ENCODE measurements at regions not wholly inside any gene's neighbourhood (a gene's known extent, or its start where the extent isn't known, plus 50 kb on each side); places are given as distances from the start of the nearest gene placed in this dataset.
A peak's percentile ranks its signal among the peaks of the same experiment; 100 is the strongest.

- Histone ChIP-seq H3K27ac (ENCODE audit: low read depth, low read length) (no peak overlapping the region), H3K4me1 (ENCODE audit: control insufficient read depth, insufficient read depth, low read length) (no peaks in the 10 kb centered on the region), H3K9ac (ENCODE audit: extremely low read depth, low read length, poor library complexity, severe bottlenecking) (no peak overlapping the region), H3K36me3 (ENCODE audit: control insufficient read depth, insufficient read depth, low read length) (no peaks in the 10 kb centered on the region), H3K27me3 (ENCODE audit: control insufficient read depth, insufficient read depth, low read length, poor library complexity, severe bottlenecking) (no peaks in the 10 kb centered on the region), H3K9me3 (ENCODE audit: control insufficient read depth, low read length) (no peaks in the 10 kb centered on the region), H3K4me3 (ENCODE audit: low read length) (no peak overlapping the region)
- no peaks in the 10 kb centered on the region for H3K27me3 Mint-ChIP-seq (ENCODE audit: insufficient read depth)
- H3K36me3 Mint-ChIP-seq (ENCODE audit: low read depth): no peaks in the 10 kb centered on the region
- H3K27ac Mint-ChIP-seq: no peak overlapping the region
- no peak overlapping the region for H3K4me3 Mint-ChIP-seq
- WGBS, 2 experiments (ENCODE audit: insufficient coverage in 1 of 2, insufficient read length in 1 of 2): 95 to 100% methylated on average over 4 of the region's 4 CpGs
- H3K4me1 Mint-ChIP-seq: peaks cover 10% of the 10 kb centered on the region
- TF ChIP-seq CTCF (conservative IDR thresholded peaks at IDR 0.05): no peak
- no peaks in the 10 kb centered on the region for H3K9me3 Mint-ChIP-seq
- DNase-seq: no peak
These were observed 386.8 kb downstream of the SAMD5 start for GRCh38 chr6:147895272-147895671.

GRCh38 chr6:147900247-147900830 is 391.8 kb downstream of the SAMD5 start:
- no peaks in the 10 kb centered on the region for H3K4me1 ChIP-seq (ENCODE audit: control insufficient read depth, insufficient read depth, low read length)
- no peaks in the 10 kb centered on the region for H3K36me3 Mint-ChIP-seq (ENCODE audit: low read depth)
- 72 to 94% methylated on average over 12 of the region's 12 CpGs for WGBS, 2 experiments (ENCODE audit: insufficient coverage in 1 of 2, insufficient read length in 1 of 2)
- no peak overlapping the region for H3K27ac ChIP-seq (ENCODE audit: low read depth, low read length)
- no peak overlapping the region for H3K4me3 ChIP-seq (ENCODE audit: low read length)
- H3K9me3 ChIP-seq (ENCODE audit: control insufficient read depth, low read length): no peaks in the 10 kb centered on the region
- H3K36me3 ChIP-seq (ENCODE audit: control insufficient read depth, insufficient read depth, low read length): no peaks in the 10 kb centered on the region
- no peak overlapping the region for H3K4me3 Mint-ChIP-seq
- H3K9me3 Mint-ChIP-seq: no peaks in the 10 kb centered on the region
- H3K9ac ChIP-seq (ENCODE audit: extremely low read depth, low read length, poor library complexity, severe bottlenecking): no peak overlapping the region
- H3K27ac Mint-ChIP-seq: peak overlapping the region; percentile 19
- no peaks in the 10 kb centered on the region for H3K27me3 Mint-ChIP-seq (ENCODE audit: insufficient read depth)
- DNase-seq: peak; percentile 61
- no peaks in the 10 kb centered on the region for H3K27me3 ChIP-seq (ENCODE audit: control insufficient read depth, insufficient read depth, low read length, poor library complexity, severe bottlenecking)
- no peak for TF ChIP-seq CTCF (conservative IDR thresholded peaks at IDR 0.05)
- peaks cover 15% of the 10 kb centered on the region for H3K4me1 Mint-ChIP-seq

GRCh38 chr6:147903321-147903720 is 394.8 kb downstream of the SAMD5 start:
- no peak for TF ChIP-seq CTCF (conservative IDR thresholded peaks at IDR 0.05)
- H3K27me3 ChIP-seq (ENCODE audit: control insufficient read depth, insufficient read depth, low read length, poor library complexity, severe bottlenecking): no peaks in the 10 kb centered on the region

More at GRCh38 chr6:147903321-147903720, 394.8 kb downstream of the SAMD5 start:
- Mint-ChIP-seq H3K27me3 (ENCODE audit: insufficient read depth) (no peaks in the 10 kb centered on the region), H3K27ac (no peak overlapping the region), H3K36me3 (ENCODE audit: low read depth) (no peaks in the 10 kb centered on the region), H3K4me3 (no peak overlapping the region), H3K9me3 (no peaks in the 10 kb centered on the region), H3K4me1 (peaks cover 14% of the 10 kb centered on the region)
- H3K27ac ChIP-seq (ENCODE audit: low read depth, low read length): no peak overlapping the region
- no peaks in the 10 kb centered on the region for H3K4me1 ChIP-seq (ENCODE audit: control insufficient read depth, insufficient read depth, low read length)
- no peaks in the 10 kb centered on the region for H3K36me3 ChIP-seq (ENCODE audit: control insufficient read depth, insufficient read depth, low read length)
- no peaks in the 10 kb centered on the region for H3K9me3 ChIP-seq (ENCODE audit: control insufficient read depth, low read length)
- DNase-seq: no peak
- no peak overlapping the region for H3K4me3 ChIP-seq (ENCODE audit: low read length)
- no peak overlapping the region for H3K9ac ChIP-seq (ENCODE audit: extremely low read depth, low read length, poor library complexity, severe bottlenecking)
- WGBS, 2 experiments (ENCODE audit: insufficient coverage in 1 of 2, insufficient read length in 1 of 2): 96 to 100% methylated on average over 1 to 4 of the region's 4 CpGs

Data from endodermal cell (in vitro differentiated cells).